ENCODE measurements at regions not wholly inside any gene's neighbourhood (a gene's known extent, or its start where the extent isn't known, plus 50 kb on each side); places are given as distances from the start of the nearest gene placed in this dataset.

DNA sequence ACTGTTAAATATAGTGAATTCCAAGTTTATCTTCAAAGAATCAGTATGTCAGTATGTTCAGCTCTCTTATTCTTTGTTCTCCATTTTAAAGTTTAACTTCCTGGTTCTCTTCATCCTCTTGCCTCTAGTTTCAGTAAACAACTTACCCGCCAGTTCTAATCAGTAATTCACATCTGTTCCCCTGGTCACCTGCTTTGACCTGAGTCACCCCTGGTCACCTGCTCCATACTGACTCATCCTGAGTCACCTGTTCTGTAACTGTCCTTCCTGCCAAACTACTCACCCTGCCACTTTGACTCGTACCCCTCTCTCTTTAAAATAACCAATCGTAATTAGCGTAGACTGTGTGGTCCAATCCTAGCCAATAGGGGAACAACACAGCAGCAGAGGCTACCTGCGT is 992.7 kb upstream of the HS3ST1 start:
- H3K36me3 ChIP-seq (ENCODE audit: control insufficient read depth, insufficient read depth, low read length) = no peaks in the 10 kb centered on the region
- H3K4me3 ChIP-seq (ENCODE audit: low read depth, low read length) = no peak overlapping the region
- H3K36me3 Mint-ChIP-seq (ENCODE audit: insufficient read depth, unreplicated experiment) = no peaks in the 10 kb centered on the region
- H3K4me1 Mint-ChIP-seq (ENCODE audit: low read depth, unreplicated experiment) = peaks cover 8% of the 10 kb centered on the region
- intact Hi-C loops (cut with micrococcal nuclease; ENCODE audit: unreplicated experiment) = no loop called here
- TF ChIP-seq, protein P1, sequence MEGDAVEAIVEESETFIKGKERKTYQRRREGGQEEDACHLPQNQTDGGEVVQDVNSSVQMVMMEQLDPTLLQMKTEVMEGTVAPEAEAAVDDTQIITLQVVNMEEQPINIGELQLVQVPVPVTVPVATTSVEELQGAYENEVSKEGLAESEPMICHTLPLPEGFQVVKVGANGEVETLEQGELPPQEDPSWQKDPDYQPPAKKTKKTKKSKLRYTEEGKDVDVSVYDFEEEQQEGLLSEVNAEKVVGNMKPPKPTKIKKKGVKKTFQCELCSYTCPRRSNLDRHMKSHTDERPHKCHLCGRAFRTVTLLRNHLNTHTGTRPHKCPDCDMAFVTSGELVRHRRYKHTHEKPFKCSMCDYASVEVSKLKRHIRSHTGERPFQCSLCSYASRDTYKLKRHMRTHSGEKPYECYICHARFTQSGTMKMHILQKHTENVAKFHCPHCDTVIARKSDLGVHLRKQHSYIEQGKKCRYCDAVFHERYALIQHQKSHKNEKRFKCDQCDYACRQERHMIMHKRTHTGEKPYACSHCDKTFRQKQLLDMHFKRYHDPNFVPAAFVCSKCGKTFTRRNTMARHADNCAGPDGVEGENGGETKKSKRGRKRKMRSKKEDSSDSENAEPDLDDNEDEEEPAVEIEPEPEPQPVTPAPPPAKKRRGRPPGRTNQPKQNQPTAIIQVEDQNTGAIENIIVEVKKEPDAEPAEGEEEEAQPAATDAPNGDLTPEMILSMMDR (IDR thresholded peaks at IDR 0.05; ENCODE audit: insufficient read depth in 1 of 2, low read depth in 1 of 2, low read length in 1 of 2, severe bottlenecking in 1 of 2, unreplicated experiment in 1 of 2) = no peak
- H3K9me3 ChIP-seq = no peaks in the 10 kb centered on the region
- H3K4me1 ChIP-seq = no peaks in the 10 kb centered on the region
- DNase-seq = peak in 1 of 2 experiments; percentile 10
- peaks cover 17% of the 10 kb centered on the region for H3K9me3 Mint-ChIP-seq (ENCODE audit: unreplicated experiment)
- POLR2A ChIA-PET = no interaction called here
- BruUV-seq (replicated peaks) = no TSS peak
- no peak overlapping the region for H3K27ac Mint-ChIP-seq (ENCODE audit: unreplicated experiment)
- CTCF ChIA-PET = no interaction called here
- H3K27me3 ChIP-seq (replicated peaks; ENCODE audit: control insufficient read depth, insufficient read depth, low read length) = no peaks in the 10 kb centered on the region
- H3K4me3 Mint-ChIP-seq (ENCODE audit: unreplicated experiment) = no peak overlapping the region
- no peaks in the 10 kb centered on the region for H3K27me3 Mint-ChIP-seq (ENCODE audit: insufficient read depth, unreplicated experiment)

DNA sequence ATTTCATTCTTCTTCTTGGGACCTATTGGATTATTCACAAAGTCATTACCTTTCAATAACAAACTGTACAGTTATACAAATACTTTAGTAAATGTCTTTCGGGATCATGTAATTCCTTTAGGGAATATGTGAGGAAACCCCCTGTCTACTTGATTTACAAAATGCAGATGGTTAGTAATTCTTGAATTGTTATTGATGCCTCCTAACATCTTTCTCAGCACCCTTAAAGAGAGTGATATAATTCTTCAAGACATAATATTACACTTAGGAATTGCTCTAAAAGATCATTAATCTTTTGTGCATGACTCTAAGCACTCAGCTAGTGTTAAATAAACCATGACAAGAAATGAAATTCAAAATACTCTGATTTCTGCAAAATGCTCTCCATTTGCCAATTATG is 988.1 kb upstream of the HS3ST1 start:
- H3K9me3 Mint-ChIP-seq (ENCODE audit: unreplicated experiment) = peaks cover 5% of the 10 kb centered on the region
- peaks cover 7% of the 10 kb centered on the region for H3K4me1 Mint-ChIP-seq (ENCODE audit: low read depth, unreplicated experiment)
- no peak overlapping the region for H3K4me3 ChIP-seq (ENCODE audit: low read depth, low read length)
- H3K27ac Mint-ChIP-seq (ENCODE audit: unreplicated experiment) = no peak overlapping the region
- DNase-seq = no peak
- H3K36me3 ChIP-seq (ENCODE audit: control insufficient read depth, insufficient read depth, low read length) = no peaks in the 10 kb centered on the region
- H3K27me3 ChIP-seq (replicated peaks; ENCODE audit: control insufficient read depth, insufficient read depth, low read length) = no peaks in the 10 kb centered on the region
- no peaks in the 10 kb centered on the region for H3K9me3 ChIP-seq
- H3K27me3 Mint-ChIP-seq (ENCODE audit: insufficient read depth, unreplicated experiment) = no peaks in the 10 kb centered on the region
- intact Hi-C loops (cut with micrococcal nuclease; ENCODE audit: unreplicated experiment) = no loop called here
- no TSS peak for BruUV-seq (replicated peaks)
- no peak overlapping the region for H3K4me3 Mint-ChIP-seq (ENCODE audit: unreplicated experiment)
- CTCF ChIA-PET = no interaction called here
- POLR2A ChIA-PET = no interaction called here
- H3K36me3 Mint-ChIP-seq (ENCODE audit: insufficient read depth, unreplicated experiment) = no peaks in the 10 kb centered on the region
- H3K4me1 ChIP-seq = no peaks in the 10 kb centered on the region
- TF ChIP-seq, protein P1 (IDR thresholded peaks at IDR 0.05; ENCODE audit: insufficient read depth in 1 of 2, low read depth in 1 of 2, low read length in 1 of 2, severe bottlenecking in 1 of 2, unreplicated experiment in 1 of 2) = no peak

DNA sequence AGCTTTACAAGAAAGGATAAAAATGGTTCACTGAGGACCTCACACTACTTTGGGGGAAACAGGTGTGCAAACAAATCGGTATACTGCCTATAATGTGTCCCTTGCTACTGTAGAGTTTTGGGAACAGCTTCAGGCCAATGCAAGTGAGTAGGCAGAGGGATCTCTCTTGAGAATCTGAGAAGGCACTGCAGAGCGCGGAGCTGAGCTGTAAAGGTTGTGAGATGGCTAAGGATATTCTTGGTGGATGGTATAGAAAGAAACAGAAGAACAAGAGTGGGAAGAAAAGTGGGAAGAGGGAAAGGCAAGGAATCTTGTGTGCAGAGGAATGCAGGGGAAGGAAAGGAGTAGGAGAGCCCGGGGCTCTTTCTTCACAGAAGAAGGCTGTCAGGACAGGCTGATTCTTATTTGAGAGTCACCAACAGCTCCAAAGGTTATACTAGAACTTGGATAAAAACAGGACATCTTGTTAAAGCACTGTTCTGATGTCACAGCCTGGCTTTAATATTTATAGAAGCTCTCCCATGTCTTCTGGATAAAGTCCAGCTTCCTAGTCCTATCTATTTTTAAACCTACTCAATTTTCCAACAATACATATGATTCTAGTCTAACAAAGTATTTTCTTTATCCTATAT is 985.6 kb upstream of the HS3ST1 start:
- H3K27ac Mint-ChIP-seq (ENCODE audit: unreplicated experiment) = no peak overlapping the region
- no peaks in the 10 kb centered on the region for H3K4me1 Mint-ChIP-seq (ENCODE audit: low read depth, unreplicated experiment)
- no peaks in the 10 kb centered on the region for H3K9me3 Mint-ChIP-seq (ENCODE audit: unreplicated experiment)
- DNase-seq = no peak
- H3K4me3 Mint-ChIP-seq (ENCODE audit: unreplicated experiment) = no peak overlapping the region
- TF ChIP-seq, protein P1 (IDR thresholded peaks at IDR 0.05; ENCODE audit: insufficient read depth in 1 of 2, low read depth in 1 of 2, low read length in 1 of 2, severe bottlenecking in 1 of 2, unreplicated experiment in 1 of 2) = no peak
- no peak overlapping the region for H3K4me3 ChIP-seq (ENCODE audit: low read depth, low read length)
- no peaks in the 10 kb centered on the region for H3K36me3 Mint-ChIP-seq (ENCODE audit: insufficient read depth, unreplicated experiment)
- POLR2A ChIA-PET = no interaction called here
- CTCF ChIA-PET = no interaction called here
- H3K4me1 ChIP-seq = no peaks in the 10 kb centered on the region
- no peaks in the 10 kb centered on the region for H3K27me3 Mint-ChIP-seq (ENCODE audit: insufficient read depth, unreplicated experiment)
- H3K27me3 ChIP-seq (replicated peaks; ENCODE audit: control insufficient read depth, insufficient read depth, low read length) = no peaks in the 10 kb centered on the region
- no peaks in the 10 kb centered on the region for H3K9me3 ChIP-seq
- BruUV-seq (replicated peaks) = no TSS peak
- no peaks in the 10 kb centered on the region for H3K36me3 ChIP-seq (ENCODE audit: control insufficient read depth, insufficient read depth, low read length)
- intact Hi-C loops (cut with micrococcal nuclease; ENCODE audit: unreplicated experiment) = no loop called here

Measured in Caco-2 (cell line).